VCaP (cell line): ENCODE measurements at regions not wholly inside any gene's neighbourhood (a gene's known extent, or its start where the extent isn't known, plus 50 kb on each side); places are given as distances from the start of the nearest gene placed in this dataset.

Source experiments
- H3K27ac ChIP-seq: fragments of 450-650 bp; 2 replicates; pipeline ENCODE4 v1.5.1; 2017
- CTCF ChIP-seq: fragments of 450-650 bp; conservative IDR thresholded peaks from 2 replicates; pipeline ENCODE4 v1.5.1; 2017; ENCODE audit warnings: mild to moderate bottlenecking, moderate library complexity

GRCh38 chr21:27047658-27048314 lies 80.9 kb upstream of the ADAMTS5 start:
- TF ChIP-seq CTCF, result no peak
- H3K27ac ChIP-seq, result peak overlapping the region; percentile 47

- H3K27ac ChIP-seq, result peak overlapping the region; percentile 47
- no peak for TF ChIP-seq CTCF
Measured at GRCh38 chr21:27047283-27047657, 80.4 kb upstream of the ADAMTS5 start.

GRCh38 chr21:27045281-27045985 lies 78.5 kb upstream of the ADAMTS5 start:
- TF ChIP-seq CTCF, result no peak
- no peak overlapping the region for H3K27ac ChIP-seq

- no peak overlapping the region for H3K27ac ChIP-seq
- TF ChIP-seq CTCF, result no peak
Measured at GRCh38 chr21:27043377-27043776, 76.5 kb upstream of the ADAMTS5 start.

GRCh38 chr21:27040738-27041469 lies 74.0 kb upstream of the ADAMTS5 start:
- TF ChIP-seq CTCF, result no peak
- H3K27ac ChIP-seq, result no peak overlapping the region

GRCh38 chr21:27036736-27037301 lies 69.9 kb upstream of the ADAMTS5 start:
- TF ChIP-seq CTCF, result no peak
- H3K27ac ChIP-seq, result no peak overlapping the region

- H3K27ac ChIP-seq, result no peak overlapping the region
- no peak for TF ChIP-seq CTCF
Measured at GRCh38 chr21:27035791-27036190, 68.9 kb upstream of the ADAMTS5 start.
